ENCODE measurements at regions not wholly inside any gene's neighbourhood (a gene's known extent, or its start where the extent isn't known, plus 50 kb on each side); places are given as distances from the start of the nearest gene placed in this dataset.
"Not testable (repeated sequence)": the region's sequence is repeated elsewhere in the genome, so short reads cannot be mapped to it uniquely, and the experiment has no call there.

GRCh38 chr3:30538791-30539190 lies 67.6 kb upstream of the TGFBR2 start:
- DNase-seq, result no peak

GRCh38 chr3:30539206-30539605 lies 67.2 kb upstream of the TGFBR2 start:
- DNase-seq, result no peak

- DNase-seq, result no peak
Observed at GRCh38 chr3:30539772-30540171, 66.6 kb upstream of the TGFBR2 start.

GRCh38 chr3:30541156-30541555 lies 65.2 kb upstream of the TGFBR2 start:
- not testable (repeated sequence) for DNase-seq

GRCh38 chr3:30542897-30543296 lies 63.5 kb upstream of the TGFBR2 start:
- no peak for DNase-seq

- DNase-seq, result no peak
Observed at GRCh38 chr3:30544812-30545211, 61.6 kb upstream of the TGFBR2 start.

- no peak for DNase-seq
Observed at GRCh38 chr3:30546934-30547333, 59.5 kb upstream of the TGFBR2 start.

GRCh38 chr3:30547716-30548115 lies 58.7 kb upstream of the TGFBR2 start:
- no peak for DNase-seq

- no peak for DNase-seq
Observed at GRCh38 chr3:30548600-30548999, 57.8 kb upstream of the TGFBR2 start.

GRCh38 chr3:30549600-30549999 lies 56.8 kb upstream of the TGFBR2 start:
- no peak for DNase-seq

- DNase-seq, result no peak
Observed at GRCh38 chr3:30550246-30550645, 56.2 kb upstream of the TGFBR2 start.

- no peak for DNase-seq
Observed at GRCh38 chr3:30551266-30551665, 55.1 kb upstream of the TGFBR2 start.

- no peak for DNase-seq
Observed at GRCh38 chr3:30551927-30552326, 54.5 kb upstream of the TGFBR2 start.

GRCh38 chr3:30553641-30554316 lies 52.6 kb upstream of the TGFBR2 start:
- DNase-seq, result no peak

- DNase-seq, result no peak
Observed at GRCh38 chr3:30554317-30554690, 52.1 kb upstream of the TGFBR2 start.

- no peak for DNase-seq
Observed at GRCh38 chr3:30555968-30556367, 50.4 kb upstream of the TGFBR2 start.
